Mammary epithelial cell (primary cell): ENCODE measurements at regions not wholly inside any gene's neighbourhood (a gene's known extent, or its start where the extent isn't known, plus 50 kb on each side); places are given as distances from the start of the nearest gene placed in this dataset.

Experiments used
- EZH2 ChIP-seq: IDR thresholded peaks from 2 replicates; pipeline ENCODE4 v1.6.1; 2012; ENCODE audit warnings: low read length, inconsistent platforms, borderline replicate concordance
- TF ChIP-seq, protein P1 (sequence below), 2 donors: IDR thresholded peaks in 1 of 2; conservative IDR thresholded peaks in 1 of 2; 2 replicates each; pipeline ENCODE4 v1.5.1; 2011 to 2012; ENCODE audit warnings: inconsistent platforms in 2 of 2, low read length in 2 of 2, mild to moderate bottlenecking in 2 of 2, control low read depth in 1 of 2, low read depth in 1 of 2; ENCODE audit not compliant: insufficient read depth in 1 of 2; ENCODE audit errors: extremely low read depth in 1 of 2

DNA sequence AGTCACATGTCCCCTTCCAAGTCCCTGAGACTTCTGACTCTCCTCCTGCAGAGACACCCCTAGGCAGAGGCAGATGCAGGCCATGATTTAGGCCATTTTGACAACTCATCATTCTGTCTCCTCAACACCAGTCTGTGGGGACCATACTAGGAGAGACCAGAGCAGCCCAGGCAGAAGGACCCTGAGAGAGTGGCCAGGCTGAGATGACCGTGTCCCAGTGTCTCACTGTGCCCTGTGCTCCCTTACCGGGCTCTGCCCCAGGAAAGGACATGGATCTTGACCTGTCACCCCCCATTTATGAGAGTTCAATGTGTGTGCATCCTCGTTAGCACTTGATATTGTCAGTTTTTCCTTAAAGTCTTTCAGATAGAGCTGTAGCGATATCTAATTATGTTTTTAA is 52.4 kb upstream of the IGLL5 start:
- no peak for TF ChIP-seq EZH2
- TF ChIP-seq, protein P1, sequence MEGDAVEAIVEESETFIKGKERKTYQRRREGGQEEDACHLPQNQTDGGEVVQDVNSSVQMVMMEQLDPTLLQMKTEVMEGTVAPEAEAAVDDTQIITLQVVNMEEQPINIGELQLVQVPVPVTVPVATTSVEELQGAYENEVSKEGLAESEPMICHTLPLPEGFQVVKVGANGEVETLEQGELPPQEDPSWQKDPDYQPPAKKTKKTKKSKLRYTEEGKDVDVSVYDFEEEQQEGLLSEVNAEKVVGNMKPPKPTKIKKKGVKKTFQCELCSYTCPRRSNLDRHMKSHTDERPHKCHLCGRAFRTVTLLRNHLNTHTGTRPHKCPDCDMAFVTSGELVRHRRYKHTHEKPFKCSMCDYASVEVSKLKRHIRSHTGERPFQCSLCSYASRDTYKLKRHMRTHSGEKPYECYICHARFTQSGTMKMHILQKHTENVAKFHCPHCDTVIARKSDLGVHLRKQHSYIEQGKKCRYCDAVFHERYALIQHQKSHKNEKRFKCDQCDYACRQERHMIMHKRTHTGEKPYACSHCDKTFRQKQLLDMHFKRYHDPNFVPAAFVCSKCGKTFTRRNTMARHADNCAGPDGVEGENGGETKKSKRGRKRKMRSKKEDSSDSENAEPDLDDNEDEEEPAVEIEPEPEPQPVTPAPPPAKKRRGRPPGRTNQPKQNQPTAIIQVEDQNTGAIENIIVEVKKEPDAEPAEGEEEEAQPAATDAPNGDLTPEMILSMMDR (conservative IDR thresholded peaks at IDR 0.05 in 1 of 2, IDR thresholded peaks at IDR 0.05 in 1 of 2; ENCODE audit: extremely low read depth in 1 of 2, insufficient read depth in 1 of 2, low read depth in 1 of 2, low read length in 2 of 2) = no peak
